H1 (cell line): ENCODE measurements at regions not wholly inside any gene's neighbourhood (a gene's known extent, or its start where the extent isn't known, plus 50 kb on each side); places are given as distances from the start of the nearest gene placed in this dataset.

Source experiments
- CTCF ChIA-PET: fragments of 300-600 bp; sonication (Branson Sonifier 250); formaldehyde crosslinking; loops from one replicate; lab custom pipeline; 2021; ENCODE audit not compliant: partially characterized antibody; lab: Charles Lee
- POLR2A ChIA-PET: fragments of 300-600 bp; sonication (Branson Sonifier 250); formaldehyde crosslinking; loops from one replicate; lab custom pipeline; 2021; ENCODE audit warnings: inconsistent platforms; ENCODE audit not compliant: partially characterized antibody; lab: Charles Lee
- DNase-seq, 2 experiments: peaks; one replicate each; pipeline versions ENCODE4 v3.0.0 to v3.0.0-alpha.2; 2010 to 2022; ENCODE audit warnings: low spot score in 2 of 2, low read depth in 1 of 2, mixed read lengths in 1 of 2
- FAIRE-seq: peaks from 2 replicates; lab custom pipeline; 2011; peaks lifted over from hg19 to GRCh38; lab: Jason Lieb, UNC
- H2AFZ ChIP-seq: 2 replicates; pipeline ENCODE4 v1.8.1; 2012; ENCODE audit warnings: low read length, inconsistent platforms
- H2AK5ac ChIP-seq: 2 replicates; pipeline ENCODE4 v1.6.1; 2013; ENCODE audit warnings: low read depth, low read length
- H2BK120ac ChIP-seq: replicated peaks from 2 replicates; pipeline ENCODE3; 2013; ENCODE audit warnings: low read depth, low read length, inconsistent platforms
- H2BK12ac ChIP-seq: 2 replicates; pipeline ENCODE4 v1.6.1; 2013; ENCODE audit warnings: low read depth, low read length
- H2BK15ac ChIP-seq: 2 replicates; pipeline ENCODE4 v1.6.1; 2013; ENCODE audit warnings: low read length
- H2BK20ac ChIP-seq: 2 replicates; pipeline ENCODE4 v1.6.1; 2013; ENCODE audit warnings: low read length
- H2BK5ac ChIP-seq: 2 replicates; pipeline ENCODE4 v1.6.1; 2013; ENCODE audit warnings: low read depth, low read length
- H3K14ac ChIP-seq: 2 replicates; pipeline ENCODE4 v1.6.1; 2013; ENCODE audit warnings: inconsistent platforms; ENCODE audit not compliant: insufficient read length
- H3K18ac ChIP-seq: 2 replicates; pipeline ENCODE4 v1.6.1; 2013; ENCODE audit warnings: low read length; ENCODE audit errors: extremely low read depth
- H3K23ac ChIP-seq: 2 replicates; pipeline ENCODE4 v1.6.1; 2013; ENCODE audit warnings: inconsistent platforms; ENCODE audit not compliant: insufficient read length
- H3K23me2 ChIP-seq: 2 replicates; pipeline ENCODE4 v1.6.1; 2013; ENCODE audit warnings: low read depth, low read length
- H3K27ac ChIP-seq: 2 replicates; pipeline ENCODE4 v1.6.1; 2011; ENCODE audit warnings: low read depth, low read length, inconsistent platforms
- H3K27me3 ChIP-seq, 4 experiments: replicated peaks in 1 of 4; 1 replicate in 1 of 4; 2 replicates in 3 of 4; pipeline versions ENCODE4 v1.6.1 to v1.8.1; 2011 to 2013; ENCODE audit warnings: low read length in 3 of 4, mild to moderate bottlenecking in 3 of 4, inconsistent platforms in 2 of 4, mixed read lengths in 2 of 4, moderate library complexity in 1 of 4; ENCODE audit not compliant: control insufficient read depth in 3 of 4, insufficient read depth in 3 of 4; ENCODE audit errors: extremely low read depth in 1 of 4
- H3K36me3 ChIP-seq, 4 experiments: 2 replicates each; pipeline versions ENCODE4 v1.6.1 to v1.8.1; 2011 to 2013; ENCODE audit warnings: mild to moderate bottlenecking in 4 of 4, low read length in 3 of 4, moderate library complexity in 2 of 4, control low read depth in 1 of 4, inconsistent platforms in 1 of 4; ENCODE audit not compliant: insufficient read depth in 4 of 4, control insufficient read depth in 2 of 4
- H3K4ac ChIP-seq: replicated peaks from 2 replicates; pipeline ENCODE3; 2013; ENCODE audit warnings: low read length, low read depth, mixed read lengths, inconsistent platforms; ENCODE audit not compliant: insufficient read length
- H3K4me1 ChIP-seq, 4 experiments: replicated peaks in 1 of 4; 1 replicate in 1 of 4; 2 replicates in 3 of 4; pipeline versions ENCODE4 v1.6.1 to v1.8.1; 2011 to 2013; ENCODE audit warnings: low read length in 3 of 4, inconsistent platforms in 2 of 4, mixed read lengths in 1 of 4; ENCODE audit not compliant: insufficient read depth in 4 of 4, control insufficient read depth in 3 of 4
- H3K4me2 ChIP-seq, 2 experiments: 2 replicates each; pipeline versions ENCODE4 v1.6.1 to v1.8.1; 2011 to 2013; ENCODE audit warnings: low read depth in 2 of 2, low read length in 2 of 2, control low read depth in 1 of 2, inconsistent platforms in 1 of 2, mild to moderate bottlenecking in 1 of 2; ENCODE audit not compliant: insufficient read depth in 1 of 2
- H3K4me3 ChIP-seq, 4 experiments: fragments of 200-600, 300-600 bp in 1 of 4; sonication (generic), shearing (Covaris generic), sonication (Bioruptor Twin) in 1 of 4; 2 replicates each; pipeline versions ENCODE4 v1.5.1 to v1.8.1; 2011 to 2016; ENCODE audit warnings: low read length in 4 of 4, low read depth in 3 of 4, control low read depth in 2 of 4, inconsistent platforms in 2 of 4, mild to moderate bottlenecking in 2 of 4, mixed read lengths in 1 of 4, moderate library complexity in 1 of 4; ENCODE audit not compliant: insufficient read depth in 2 of 4; ENCODE audit errors: extremely low read depth in 1 of 4
- H3K56ac ChIP-seq: replicated peaks from 2 replicates; pipeline ENCODE3; 2013; ENCODE audit warnings: low read depth, mild to moderate bottlenecking, mixed read lengths, low read length, inconsistent platforms; ENCODE audit not compliant: insufficient read length
- H3K79me1 ChIP-seq: 2 replicates; pipeline ENCODE4 v1.6.1; 2013; ENCODE audit warnings: low read depth, low read length, control low read depth
- H3K79me2 ChIP-seq, 2 experiments: 2 replicates each; pipeline versions ENCODE4 v1.6.1 to v1.8.1; 2012 to 2013; ENCODE audit warnings: low read length in 2 of 2, mild to moderate bottlenecking in 2 of 2, inconsistent platforms in 1 of 2; ENCODE audit not compliant: insufficient read depth in 2 of 2, control insufficient read depth in 1 of 2
- H3K9ac ChIP-seq, 4 experiments: replicated peaks in 1 of 4; 1 replicate in 1 of 4; 2 replicates in 3 of 4; pipeline versions ENCODE4 v1.6.1 to v1.8.1; 2011 to 2013; ENCODE audit warnings: low read depth in 3 of 4, low read length in 3 of 4, control low read depth in 2 of 4, mild to moderate bottlenecking in 2 of 4, moderate library complexity in 2 of 4, inconsistent platforms in 1 of 4; ENCODE audit errors: extremely low read depth in 1 of 4
- H3K9me3 ChIP-seq, 2 experiments: 2 replicates each; pipeline versions ENCODE4 v1.6.1 to v1.8.1; 2012 to 2013; ENCODE audit warnings: mild to moderate bottlenecking in 2 of 2, moderate library complexity in 2 of 2, control low read depth in 1 of 2, inconsistent platforms in 1 of 2, low read depth in 1 of 2, low read length in 1 of 2, mixed read lengths in 1 of 2; ENCODE audit not compliant: insufficient read depth in 2 of 2
- H4K20me1 ChIP-seq, 2 experiments: replicated peaks in 1 of 2; 2 replicates each; pipeline versions ENCODE3 to v1.8.1; 2011 to 2013; ENCODE audit warnings: inconsistent platforms in 2 of 2, low read length in 2 of 2, mild to moderate bottlenecking in 1 of 2; ENCODE audit not compliant: insufficient read depth in 2 of 2, control insufficient read depth in 1 of 2
- H4K5ac ChIP-seq: 2 replicates; pipeline ENCODE4 v1.6.1; 2013; ENCODE audit warnings: low read length, low read depth, mixed read lengths, inconsistent platforms; ENCODE audit not compliant: insufficient read length
- H4K8ac ChIP-seq: 2 replicates; pipeline ENCODE4 v1.8.0; 2013; ENCODE audit warnings: mild to moderate bottlenecking, moderate library complexity, low read length, inconsistent platforms; ENCODE audit not compliant: insufficient read depth; ENCODE audit errors: extremely low read depth
- H4K91ac ChIP-seq: replicated peaks from 2 replicates; pipeline ENCODE3; 2013; ENCODE audit warnings: low read length, mixed read lengths, inconsistent platforms; ENCODE audit not compliant: insufficient read length
- BACH1 ChIP-seq: IDR thresholded peaks from 2 replicates; pipeline ENCODE4 v1.6.1; 2012; ENCODE audit warnings: low read length, improper control_type of control experiment
- CEBPB ChIP-seq: IDR thresholded peaks from 2 replicates; pipeline ENCODE4 v1.6.1; 2012; ENCODE audit warnings: low read depth, low read length
- CHD2 ChIP-seq: IDR thresholded peaks from 2 replicates; pipeline ENCODE4 v1.6.1; 2012; ENCODE audit warnings: low read length, improper control_type of control experiment
- CREB1 ChIP-seq: IDR thresholded peaks from 2 replicates; pipeline ENCODE4 v1.6.1; 2012; ENCODE audit warnings: inconsistent platforms
- GTF2F1 ChIP-seq: IDR thresholded peaks from 2 replicates; pipeline ENCODE4 v1.6.1; 2012; ENCODE audit warnings: low read depth, low read length, improper control_type of control experiment, borderline replicate concordance
- POU5F1 ChIP-seq: IDR thresholded peaks from 2 replicates; pipeline ENCODE4 v1.6.1; 2011; ENCODE audit warnings: low read depth, mild to moderate bottlenecking, low read length, moderate library complexity
- RAD21 ChIP-seq, 2 experiments: IDR thresholded peaks in 1 of 2; conservative IDR thresholded peaks in 1 of 2; 2 replicates each; pipeline ENCODE4 v1.6.1; 2011; ENCODE audit warnings: low read depth in 2 of 2, low read length in 2 of 2, improper control_type of control experiment in 1 of 2, inconsistent platforms in 1 of 2, mild to moderate bottlenecking in 1 of 2, moderate library complexity in 1 of 2
- SIX5 ChIP-seq: IDR thresholded peaks from 2 replicates; pipeline ENCODE4 v1.6.1; 2011; ENCODE audit warnings: mild to moderate bottlenecking, low read depth, low read length
- SP2 ChIP-seq: IDR thresholded peaks from 2 replicates; pipeline ENCODE4 v1.6.1; 2012; ENCODE audit warnings: mild to moderate bottlenecking, low read length, inconsistent platforms
- SUZ12 ChIP-seq: fragments of 200-600 bp; sonication (generic); IDR thresholded peaks from 2 replicates; pipeline ENCODE4 v1.6.1; 2012; ENCODE audit warnings: mild to moderate bottlenecking, inconsistent platforms, low read length, moderate library complexity, mixed read lengths
- WGBS, 2 experiments: shearing (Covaris generic) in 1 of 2; methylation state at CpG; one replicate each; pipeline versions ENCODE4 v1.1.6 to v1.1.7; 2013 to 2015; ENCODE audit warnings: low lambda C conversion rate in 2 of 2, mixed read lengths in 2 of 2, inconsistent platforms in 1 of 2, low coverage in 1 of 2, missing lambda C conversion rate in 1 of 2; ENCODE audit not compliant: insufficient replicate concordance in 2 of 2, insufficient coverage in 1 of 2, insufficient read length in 1 of 2; ENCODE audit errors: extremely low coverage in 1 of 2, missing lambda C conversion rate in 1 of 2; 5-methylcytosine and 5-hydroxymethylcytosine counted together
- TF ChIP-seq, protein P1 (sequence below): IDR thresholded peaks from 2 replicates; pipeline ENCODE4 v1.6.1; 2012; ENCODE audit warnings: inconsistent platforms
- TF ChIP-seq, protein P2 (sequence below): IDR thresholded peaks from 2 replicates; pipeline ENCODE4 v1.6.1; 2011; ENCODE audit warnings: low read length, improper control_type of control experiment

DNA sequence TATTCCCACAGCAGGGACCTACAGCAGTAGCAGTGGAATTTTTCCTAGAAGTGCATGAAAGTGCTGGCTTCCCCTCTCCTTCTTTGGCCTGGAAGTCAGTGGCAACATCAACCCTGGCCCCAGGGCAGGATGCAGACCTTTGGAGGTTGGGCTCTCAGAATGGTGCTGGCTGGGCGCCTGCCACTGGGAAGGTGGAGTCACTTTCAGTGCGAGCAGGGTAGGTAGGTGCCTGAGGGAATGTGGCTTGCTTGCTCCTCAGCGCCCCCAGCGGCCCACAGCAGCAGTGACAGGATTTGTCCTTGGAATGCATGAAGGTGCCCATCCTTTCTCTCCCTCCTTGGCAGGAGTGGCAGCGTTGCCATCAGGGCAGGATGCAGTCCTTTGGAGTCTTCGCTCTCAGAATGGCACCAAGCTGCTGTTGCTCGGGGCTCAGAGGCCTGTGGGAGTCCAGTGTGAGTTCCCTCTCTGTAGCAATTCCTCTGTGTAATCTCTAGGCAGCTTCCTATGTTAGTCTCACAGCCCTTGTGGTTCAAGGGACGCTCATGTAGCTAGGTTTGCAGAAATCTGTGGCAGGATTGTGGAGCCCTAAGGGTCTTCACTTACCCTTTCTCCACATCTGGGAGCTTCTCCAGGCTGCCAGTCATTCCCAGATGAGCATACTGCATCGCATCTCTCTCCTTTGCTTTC lies 354.4 kb upstream of the DACH1 start:
- Histone ChIP-seq H2BK120ac (no peak overlapping the region), H2BK5ac (no peak overlapping the region), H3K23me2 (no peaks in the 10 kb centered on the region), H3K23ac (no peak overlapping the region), H3K79me2 (no peaks in the 10 kb centered on the region), H3K27me3 (no peaks in the 10 kb centered on the region), H2BK15ac (peak overlapping the region; percentile 61; the same call in 1 of the 2 replicates), H2BK20ac (no peak overlapping the region; the same call in 1 of the 2 replicates), H3K14ac (no peak overlapping the region), H2BK12ac (no peak overlapping the region), H3K56ac (no peak overlapping the region), H3K4me1 (no peaks in the 10 kb centered on the region), H4K20me1 (no peaks in the 10 kb centered on the region), H3K18ac (no peak overlapping the region), H4K8ac (no peak overlapping the region), H4K91ac (no peak overlapping the region), H3K4me3 (no peak overlapping the region), H3K36me3 (no peaks in the 10 kb centered on the region), H3K27ac (no peak overlapping the region), H2AK5ac (no peak overlapping the region), H3K4ac (no peak overlapping the region), H3K79me1 (no peaks in the 10 kb centered on the region), H3K9me3 (no peaks in the 10 kb centered on the region), H2AFZ (peak overlapping the region; percentile 87; the same call in 1 of the 2 replicates), H4K5ac (no peak overlapping the region), H3K9ac (no peak overlapping the region), H3K4me2 (no peak overlapping the region)
- 45% methylated on average over 9 of the region's 9 CpGs; no CpG with 5 or more reads in 1 of the 2 experiments for WGBS, 2 experiments
- peak; percentile 84 for FAIRE-seq
- CTCF ChIA-PET = interaction anchor here (0.8 to 3.1 kb wide), 25 partner anchors 10 to 901 kb away, joined by 3 to 17 read pairs (median 3); no protein-coding TSS in a partner anchor
- POLR2A ChIA-PET = no interaction called here
- peak; percentile 75 to 82 for DNase-seq
- TF ChIP-seq SUZ12 (no peak), CEBPB (no peak), POU5F1 (no peak), RAD21 (IDR thresholded peaks at IDR 0.05 in 1 of 2, conservative IDR thresholded peaks at IDR 0.05 in 1 of 2; ENCODE audit: low read depth in 2 of 2, low read length in 2 of 2) (peak; percentile 74 to 79), GTF2F1 (no peak), BACH1 (no peak), CHD2 (no peak), CREB1 (peak; percentile 72), SP2 (no peak), SIX5 (no peak)
- TF ChIP-seq, protein P1, sequence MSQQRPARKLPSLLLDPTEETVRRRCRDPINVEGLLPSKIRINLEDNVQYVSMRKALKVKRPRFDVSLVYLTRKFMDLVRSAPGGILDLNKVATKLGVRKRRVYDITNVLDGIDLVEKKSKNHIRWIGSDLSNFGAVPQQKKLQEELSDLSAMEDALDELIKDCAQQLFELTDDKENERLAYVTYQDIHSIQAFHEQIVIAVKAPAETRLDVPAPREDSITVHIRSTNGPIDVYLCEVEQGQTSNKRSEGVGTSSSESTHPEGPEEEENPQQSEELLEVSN = no peak
- TF ChIP-seq, protein P2, sequence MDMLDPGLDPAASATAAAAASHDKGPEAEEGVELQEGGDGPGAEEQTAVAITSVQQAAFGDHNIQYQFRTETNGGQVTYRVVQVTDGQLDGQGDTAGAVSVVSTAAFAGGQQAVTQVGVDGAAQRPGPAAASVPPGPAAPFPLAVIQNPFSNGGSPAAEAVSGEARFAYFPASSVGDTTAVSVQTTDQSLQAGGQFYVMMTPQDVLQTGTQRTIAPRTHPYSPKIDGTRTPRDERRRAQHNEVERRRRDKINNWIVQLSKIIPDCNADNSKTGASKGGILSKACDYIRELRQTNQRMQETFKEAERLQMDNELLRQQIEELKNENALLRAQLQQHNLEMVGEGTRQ = no peak
